Tibial nerve (tissue), 4 donors: ENCODE measurements at regions not wholly inside any gene's neighbourhood (a gene's known extent, or its start where the extent isn't known, plus 50 kb on each side); places are given as distances from the start of the nearest gene placed in this dataset.

ENCODE experiments used
- CTCF ChIP-seq, 5 experiments: fragments of 200-600 bp in 3 of 5; fragments of 450-650 bp in 2 of 5; sonication (generic) in 3 of 5; IDR thresholded peaks; one replicate each; pipeline ENCODE4 v1.5.1; 2016 to 2019; ENCODE audit warnings: antibody characterized with exemption in 5 of 5, mild to moderate bottlenecking in 3 of 5, moderate library complexity in 2 of 5
- EP300 ChIP-seq, 2 donors: sonication (generic); formaldehyde crosslinking; IDR thresholded peaks; one replicate each; pipeline ENCODE4 v1.6.1; 2017; ENCODE audit warnings: antibody characterized with exemption in 2 of 2, mild to moderate bottlenecking in 1 of 2

- no peak for TF ChIP-seq EP300 (IDR thresholded peaks at IDR 0.05)
- no peak for TF ChIP-seq CTCF (IDR thresholded peaks at IDR 0.05)
Measured at GRCh38 chr20:48292806-48293205, 507.5 kb upstream of the SULF2 start.
